ENCODE measurements at regions not wholly inside any gene's neighbourhood (a gene's known extent, or its start where the extent isn't known, plus 50 kb on each side); places are given as distances from the start of the nearest gene placed in this dataset.
"Not testable (repeated sequence)": the region's sequence is repeated elsewhere in the genome, so short reads cannot be mapped to it uniquely, and the experiment has no call there.

DNA sequence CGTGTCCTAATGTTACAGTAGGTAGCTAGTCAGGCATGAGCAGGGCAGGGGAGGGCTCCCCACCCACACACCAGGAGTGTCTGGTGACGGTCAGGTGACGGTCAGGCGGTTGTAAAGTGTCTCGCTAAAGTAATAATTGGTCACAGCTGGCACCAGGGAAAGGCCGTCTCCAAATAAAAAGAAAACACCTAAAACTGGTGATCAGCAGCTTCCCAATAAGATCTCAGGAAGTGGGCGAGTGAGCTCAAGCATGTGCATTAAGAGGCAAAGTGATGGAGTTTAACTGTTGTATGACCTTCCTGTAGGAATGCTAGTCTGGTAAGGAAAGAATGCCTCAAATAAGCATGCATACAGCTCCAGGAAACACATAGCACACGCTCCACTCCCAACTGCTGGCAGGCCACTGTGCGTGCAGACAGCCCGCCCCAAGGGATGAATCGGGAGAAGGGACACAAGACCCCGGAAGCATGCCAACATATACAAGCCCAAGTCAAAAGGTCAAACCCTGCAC lies 177.1 kb downstream of the RNF144A start:
- ATAC-seq (replicated peaks): no peak
- no peaks in the 10 kb centered on the region for H3K9me3 Mint-ChIP-seq
- peaks cover 8 to 9% of the 10 kb centered on the region in 2 donors for H3K4me1 Mint-ChIP-seq (ENCODE audit: low read depth in 2 of 2)
- H3K27ac Mint-ChIP-seq: no peak overlapping the region
- no peaks in the 10 kb centered on the region for H3K27me3 Mint-ChIP-seq
- no peak for DNase-seq
- no peaks in the 10 kb centered on the region for H3K36me3 Mint-ChIP-seq (ENCODE audit: insufficient read depth)
- H3K4me3 Mint-ChIP-seq: no peak overlapping the region

DNA sequence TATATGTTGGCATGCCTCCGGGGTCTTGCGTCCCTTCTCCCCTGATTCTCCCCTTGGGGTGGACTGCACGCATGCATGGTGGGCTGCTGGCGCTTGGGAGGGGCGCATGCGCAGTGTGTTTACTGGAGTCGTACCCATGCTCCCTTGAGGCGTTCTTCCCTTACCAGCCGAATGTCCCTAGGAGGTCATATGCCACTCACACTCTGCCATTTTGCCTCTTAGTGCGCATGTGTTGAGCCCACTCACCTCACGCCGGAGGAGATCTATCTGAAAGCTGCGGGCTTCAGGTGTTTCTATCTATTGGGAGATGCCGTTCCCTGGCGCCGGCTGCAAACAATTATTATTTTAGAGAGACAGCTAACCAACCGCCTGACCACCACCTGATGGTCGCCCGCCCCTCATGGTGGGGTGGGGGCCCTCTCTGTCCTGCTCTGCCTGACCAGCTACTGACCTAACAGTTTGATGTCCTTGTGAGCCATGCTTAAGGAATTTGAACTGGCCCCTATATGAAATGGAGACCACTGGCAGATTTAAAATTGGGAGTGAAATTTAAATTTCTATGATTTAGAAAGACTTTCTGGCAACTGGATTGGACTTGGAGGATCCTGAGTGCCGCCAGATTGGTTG lies 179.6 kb downstream of the RNF144A start:
- Mint-ChIP-seq H3K9me3 (no peaks in the 10 kb centered on the region), H3K4me1 (ENCODE audit: low read depth in 2 of 2) (peaks cover 8 to 9% of the 10 kb centered on the region in 2 donors), H3K36me3 (ENCODE audit: insufficient read depth) (no peaks in the 10 kb centered on the region), H3K4me3 (peak overlapping the region; percentile 65 to 66), H3K27me3 (no peaks in the 10 kb centered on the region), H3K27ac (peak overlapping the region in 1 of 2 donors; percentile 85)
- ATAC-seq (replicated peaks) (no peak), DNase-seq (no peak)

DNA sequence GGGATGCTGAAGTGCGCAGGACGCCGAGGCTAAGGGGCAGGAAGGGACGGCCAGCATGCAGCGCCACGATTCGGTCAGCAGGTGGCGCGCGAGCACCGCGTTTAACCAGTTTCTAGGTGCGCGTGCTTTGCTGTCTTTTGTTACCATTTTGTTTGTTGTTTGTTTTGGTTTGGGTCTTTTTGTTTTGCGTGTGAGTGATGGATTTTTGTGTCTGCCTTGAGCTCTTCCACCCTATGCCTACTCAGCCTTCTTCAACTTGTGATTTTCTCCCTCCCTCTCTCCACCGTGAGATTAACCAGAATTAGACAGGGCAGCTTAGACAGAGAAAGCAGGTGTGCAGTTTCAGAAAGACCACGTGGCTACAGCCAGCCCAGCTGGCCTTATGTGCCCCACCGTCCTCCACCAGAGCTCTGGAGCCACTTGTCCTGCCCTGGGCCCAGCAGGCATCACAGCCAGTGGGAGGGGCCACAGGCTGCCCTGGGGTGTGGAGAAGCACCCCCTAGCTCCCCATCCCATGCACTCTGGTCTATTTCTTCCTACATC lies 180.2 kb downstream of the RNF144A start:
- Mint-ChIP-seq H3K4me3 (peak overlapping the region; percentile 65 to 66), H3K9me3 (no peaks in the 10 kb centered on the region), H3K4me1 (ENCODE audit: low read depth in 2 of 2) (peaks cover 8 to 9% of the 10 kb centered on the region in 2 donors), H3K27ac (peak overlapping the region in 1 of 2 donors; percentile 85), H3K27me3 (no peaks in the 10 kb centered on the region), H3K36me3 (ENCODE audit: insufficient read depth) (no peaks in the 10 kb centered on the region)
- peak; percentile 97 for ATAC-seq (replicated peaks)
- peak; percentile 68 to 76 (median 71) for DNase-seq

DNA sequence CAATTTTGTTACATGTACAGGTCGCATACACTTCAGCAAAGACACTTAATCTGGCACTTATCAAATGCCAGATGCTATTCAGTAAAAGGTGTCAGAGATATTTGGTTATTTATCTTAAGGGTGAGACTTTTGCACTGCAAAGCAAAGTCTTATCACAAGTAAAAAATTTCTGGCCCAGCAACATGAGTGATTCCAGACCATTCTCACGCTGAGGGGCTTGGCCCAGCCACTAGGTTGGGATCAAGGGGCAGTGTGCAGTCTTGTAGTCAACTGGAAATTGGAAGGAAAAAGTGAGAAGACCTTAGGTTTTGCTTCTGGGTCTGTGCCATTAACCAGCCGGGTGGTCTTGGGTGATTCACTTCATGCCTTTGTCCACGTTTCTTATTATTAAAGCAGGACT lies 181.6 kb downstream of the RNF144A start:
- Mint-ChIP-seq H3K27me3 (peaks cover 0 to 6% of the 10 kb centered on the region in 2 donors), H3K4me1 (ENCODE audit: low read depth in 2 of 2) (peaks cover 8 to 9% of the 10 kb centered on the region in 2 donors), H3K4me3 (no peak overlapping the region), H3K36me3 (ENCODE audit: insufficient read depth) (no peaks in the 10 kb centered on the region), H3K27ac (no peak overlapping the region), H3K9me3 (no peaks in the 10 kb centered on the region)
- ATAC-seq (replicated peaks) (no peak), DNase-seq (no peak)

DNA sequence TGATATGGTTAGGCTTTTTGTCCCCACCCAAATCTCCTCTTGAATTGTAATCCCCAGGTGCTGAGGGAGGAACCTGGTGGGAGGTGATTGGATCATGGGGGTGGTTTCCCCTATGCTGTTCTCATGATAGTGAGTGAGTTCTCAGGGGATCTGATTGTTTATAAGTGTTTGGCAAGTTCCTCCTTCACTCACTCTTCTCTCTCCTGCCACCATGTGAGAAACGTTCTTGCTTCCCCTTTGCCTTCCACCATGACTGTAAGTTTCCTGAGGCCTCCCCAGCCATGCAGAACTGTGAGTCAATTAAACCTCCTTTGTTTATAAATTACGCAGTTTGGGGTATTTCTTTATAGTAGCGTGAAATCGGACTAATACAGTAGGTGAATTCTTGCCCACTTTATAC lies 182.5 kb downstream of the RNF144A start:
- not testable (repeated sequence) for DNase-seq; H3K9me3 Mint-ChIP-seq; H3K27ac Mint-ChIP-seq; H3K27me3 Mint-ChIP-seq; H3K36me3 Mint-ChIP-seq (ENCODE audit: insufficient read depth); ATAC-seq (replicated peaks); H3K4me3 Mint-ChIP-seq; H3K4me1 Mint-ChIP-seq (ENCODE audit: low read depth in 2 of 2)

DNA sequence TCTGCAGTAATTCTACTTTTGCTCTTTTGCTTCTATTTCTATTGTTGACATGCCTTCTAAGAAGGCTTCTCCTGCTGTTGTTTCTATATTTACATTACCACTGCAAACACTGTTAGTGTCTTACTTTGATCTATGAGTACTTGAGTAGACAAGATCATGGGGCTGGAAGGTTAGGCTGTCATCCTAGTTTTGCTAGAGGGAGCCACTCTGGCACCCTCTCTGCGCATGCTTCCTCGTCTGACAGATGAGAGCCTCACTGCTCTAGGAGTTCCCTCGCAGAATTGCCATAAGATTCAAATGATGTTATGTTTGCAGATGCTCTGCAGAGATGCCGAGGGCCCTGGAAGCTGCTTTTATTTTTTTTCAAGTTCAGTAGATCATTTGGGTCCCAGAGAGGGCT lies 185.6 kb downstream of the RNF144A start:
- Mint-ChIP-seq H3K4me1 (ENCODE audit: low read depth in 2 of 2) (peaks cover under 1 to 1% of the 10 kb centered on the region in 2 donors), H3K27ac (no peak overlapping the region), H3K9me3 (no peaks in the 10 kb centered on the region), H3K27me3 (peaks cover 0 to 6% of the 10 kb centered on the region in 2 donors), H3K4me3 (no peak overlapping the region), H3K36me3 (ENCODE audit: insufficient read depth) (no peaks in the 10 kb centered on the region)
- DNase-seq (no peak), ATAC-seq (replicated peaks) (no peak)

DNA sequence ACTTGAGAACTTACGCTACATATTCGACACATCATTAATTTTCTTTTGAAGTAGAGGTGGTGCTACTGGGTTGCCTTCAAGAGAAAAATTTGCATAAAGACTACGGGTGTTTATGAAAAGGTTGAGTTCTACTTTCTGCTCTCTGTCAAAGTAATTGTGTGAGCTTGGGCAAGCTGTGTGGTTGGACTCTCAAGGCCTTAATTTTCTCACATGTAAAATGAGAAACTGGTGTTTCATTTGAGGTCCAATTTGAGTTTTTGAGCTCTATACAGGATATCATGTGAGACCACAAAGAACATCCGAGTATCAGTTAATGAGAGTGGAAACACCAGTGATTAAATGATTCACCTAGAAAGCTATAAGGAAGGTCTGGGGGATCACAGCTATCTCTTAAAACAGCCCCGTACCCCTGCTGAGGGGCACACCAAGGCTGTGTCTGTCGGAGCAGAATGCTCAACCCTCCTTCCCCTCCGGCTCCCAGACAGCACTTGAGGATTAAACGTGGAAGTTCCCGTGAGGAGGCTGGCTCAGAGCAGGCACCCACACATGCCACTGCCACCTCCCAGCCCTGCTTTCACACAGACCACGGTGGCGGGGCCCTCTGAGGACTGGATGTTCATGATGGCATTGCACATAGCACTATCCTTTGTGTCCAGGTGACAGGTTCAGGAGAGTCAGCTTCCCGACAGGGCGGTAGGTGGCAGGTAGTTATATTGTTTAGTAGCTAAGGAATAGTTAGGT lies 191.8 kb downstream of the RNF144A start:
- Mint-ChIP-seq H3K27ac (peak overlapping the region in 1 of 2 donors; percentile 61), H3K4me1 (ENCODE audit: low read depth in 2 of 2) (peaks cover 0 to 4% of the 10 kb centered on the region in 2 donors), H3K36me3 (ENCODE audit: insufficient read depth) (no peaks in the 10 kb centered on the region), H3K9me3 (no peaks in the 10 kb centered on the region), H3K4me3 (no peak overlapping the region), H3K27me3 (no peaks in the 10 kb centered on the region)
- ATAC-seq (replicated peaks) (no peak), DNase-seq (no peak)

DNA sequence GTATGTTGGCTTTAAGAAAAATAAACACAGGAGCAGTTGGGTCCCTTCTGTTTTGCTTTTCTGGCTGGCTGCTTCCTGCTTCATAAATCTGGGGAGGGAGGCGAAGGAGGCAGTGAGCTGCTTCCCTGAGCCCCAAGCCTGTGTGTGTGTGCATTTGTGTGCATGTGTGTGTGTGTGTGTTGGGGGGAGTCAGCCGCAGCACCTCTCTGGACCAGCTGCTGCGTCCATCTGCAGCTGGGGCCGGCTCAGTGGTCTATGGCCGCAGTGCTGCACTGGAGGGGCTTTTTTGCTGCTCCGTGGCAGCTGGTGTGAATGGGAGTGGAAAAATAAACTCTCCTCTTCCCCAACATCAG lies 192.3 kb downstream of the RNF144A start:
- Mint-ChIP-seq H3K4me1 (ENCODE audit: low read depth in 2 of 2) (peaks cover 0 to 4% of the 10 kb centered on the region in 2 donors), H3K4me3 (no peak overlapping the region), H3K27ac (no peak overlapping the region), H3K27me3 (peaks cover 0 to under 1% of the 10 kb centered on the region in 2 donors), H3K9me3 (no peaks in the 10 kb centered on the region), H3K36me3 (ENCODE audit: insufficient read depth) (no peaks in the 10 kb centered on the region)
- ATAC-seq (replicated peaks): no peak
- no peak for DNase-seq

DNA sequence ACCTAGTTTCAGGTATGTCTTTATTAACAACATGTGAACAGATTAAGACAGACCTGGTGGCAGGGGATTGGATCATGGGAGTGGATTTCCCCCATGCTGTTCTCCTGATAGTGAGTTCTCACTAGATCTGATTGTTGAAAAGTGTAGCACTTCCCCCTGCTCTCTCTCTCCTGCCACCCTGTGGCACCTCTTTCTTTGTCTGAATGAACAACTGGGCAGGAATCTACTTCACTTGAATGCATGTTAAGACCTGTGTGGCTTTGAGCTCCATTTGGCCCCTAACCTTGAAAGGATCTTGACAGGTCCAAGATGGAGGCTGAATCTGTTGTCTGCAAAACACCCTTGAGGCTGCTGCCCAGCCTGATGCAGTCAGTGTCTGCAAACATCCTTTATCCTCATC lies 194.4 kb downstream of the RNF144A start:
- peaks cover 0 to 4% of the 10 kb centered on the region in 2 donors for H3K4me1 Mint-ChIP-seq (ENCODE audit: low read depth in 2 of 2)
- DNase-seq (no peak), ATAC-seq (replicated peaks) (no peak)
- no peak overlapping the region for H3K4me3 Mint-ChIP-seq
- no peak overlapping the region for H3K27ac Mint-ChIP-seq
- H3K36me3 Mint-ChIP-seq (ENCODE audit: insufficient read depth): peaks cover 2% of the 10 kb centered on the region
- H3K9me3 Mint-ChIP-seq: peaks cover 0 to 1% of the 10 kb centered on the region in 2 donors
- peaks cover 0 to 7% of the 10 kb centered on the region in 2 donors for H3K27me3 Mint-ChIP-seq

DNA sequence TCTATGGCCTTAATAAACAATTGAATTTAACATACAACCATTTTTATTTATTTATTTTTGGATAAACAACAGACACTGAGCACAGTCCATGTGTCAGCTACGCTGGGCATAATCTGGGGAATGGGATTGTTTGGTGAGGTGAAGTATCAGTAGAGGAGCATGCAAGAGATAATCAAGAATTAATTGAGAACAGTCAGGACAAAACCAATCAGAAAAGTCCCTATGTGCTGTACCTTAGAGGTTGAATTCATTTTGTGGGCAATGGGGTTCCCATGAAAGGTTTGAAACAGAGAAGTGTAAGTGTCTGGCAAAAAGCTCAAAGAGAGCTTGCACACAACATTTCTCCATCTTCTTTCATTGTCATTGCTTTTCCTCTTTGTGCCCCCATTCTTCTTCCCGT lies 198.2 kb downstream of the RNF144A start:
- Mint-ChIP-seq H3K27ac (no peak overlapping the region), H3K9me3 (peaks cover 0 to 1% of the 10 kb centered on the region in 2 donors), H3K36me3 (ENCODE audit: insufficient read depth) (peaks cover 4% of the 10 kb centered on the region), H3K27me3 (peaks cover 0 to 7% of the 10 kb centered on the region in 2 donors), H3K4me3 (no peak overlapping the region), H3K4me1 (ENCODE audit: low read depth in 2 of 2) (peaks cover 0 to 4% of the 10 kb centered on the region in 2 donors)
- ATAC-seq (replicated peaks) (no peak), DNase-seq (no peak)

DNA sequence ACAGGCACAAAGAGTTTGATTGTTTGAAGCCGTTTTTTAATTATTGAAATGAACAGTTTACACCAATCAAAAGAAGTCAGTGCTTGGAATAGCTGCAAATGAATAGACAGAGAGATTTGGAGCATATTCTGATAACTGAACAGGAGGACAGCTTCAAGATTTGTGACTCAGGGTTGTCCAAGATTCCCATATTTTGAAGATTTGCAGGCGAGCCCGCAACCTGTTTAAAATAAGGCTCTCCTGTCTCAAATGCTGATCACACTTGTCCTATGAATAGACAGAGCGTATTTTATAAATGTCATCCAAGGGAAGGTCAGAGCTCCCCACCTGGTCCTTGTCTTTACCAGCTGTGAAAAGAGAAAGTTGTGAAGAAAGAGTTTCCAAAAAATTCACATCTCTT lies 198.7 kb downstream of the RNF144A start:
- Mint-ChIP-seq H3K9me3 (peaks cover 0 to 1% of the 10 kb centered on the region in 2 donors), H3K4me3 (no peak overlapping the region), H3K27me3 (peaks cover 0 to 7% of the 10 kb centered on the region in 2 donors), H3K4me1 (ENCODE audit: low read depth in 2 of 2) (peaks cover 0 to 4% of the 10 kb centered on the region in 2 donors), H3K27ac (no peak overlapping the region), H3K36me3 (ENCODE audit: insufficient read depth) (peaks cover 4% of the 10 kb centered on the region)
- ATAC-seq (replicated peaks) (no peak), DNase-seq (no peak)

DNA sequence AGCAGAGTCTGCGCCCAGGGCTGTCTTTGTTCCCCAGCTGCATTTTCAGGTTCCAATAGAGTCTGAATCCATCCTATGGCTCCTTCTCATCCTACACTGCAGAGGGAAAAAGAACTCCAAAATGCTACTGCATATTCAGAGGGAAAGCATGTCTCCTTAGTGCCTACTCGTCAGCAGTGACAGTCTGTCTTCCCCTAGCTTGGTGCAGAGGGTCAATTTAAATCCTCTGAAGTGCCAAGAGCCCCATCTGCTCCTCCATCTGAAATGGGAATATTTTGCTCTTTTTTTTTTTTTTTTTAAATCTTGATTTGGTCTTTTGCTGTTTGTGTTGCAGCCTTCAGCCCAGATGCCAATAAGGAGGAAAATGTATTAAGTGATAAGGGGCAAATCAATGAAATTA lies 199.3 kb downstream of the RNF144A start:
- DNase-seq (no peak), ATAC-seq (replicated peaks) (no peak)
- Mint-ChIP-seq H3K4me1 (ENCODE audit: low read depth in 2 of 2) (peaks cover 0 to 3% of the 10 kb centered on the region in 2 donors), H3K27ac (no peak overlapping the region), H3K9me3 (peaks cover 0 to 1% of the 10 kb centered on the region in 2 donors), H3K27me3 (peaks cover 0 to 7% of the 10 kb centered on the region in 2 donors), H3K4me3 (no peak overlapping the region), H3K36me3 (ENCODE audit: insufficient read depth) (peaks cover 4% of the 10 kb centered on the region)

DNA sequence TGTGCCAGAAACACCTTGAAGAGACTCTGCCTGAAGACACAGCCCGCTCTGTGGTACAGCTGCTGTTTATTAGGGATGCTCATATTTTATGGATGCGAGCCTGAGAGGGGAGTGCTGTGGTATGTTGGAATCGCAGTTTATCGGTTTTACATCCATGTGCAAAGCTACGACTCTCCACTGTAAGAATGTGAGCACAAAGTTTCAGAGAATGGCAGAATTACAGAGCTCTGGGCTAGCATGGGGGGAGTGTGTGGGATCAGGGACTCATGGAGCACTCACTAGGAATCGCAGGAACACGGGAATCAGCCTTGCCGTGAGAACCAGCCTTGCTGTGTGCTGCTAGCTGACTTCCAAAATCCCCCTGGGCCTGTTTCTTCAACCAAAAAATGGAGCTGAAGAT lies 199.9 kb downstream of the RNF144A start:
- H3K27ac Mint-ChIP-seq: no peak overlapping the region
- peaks cover 0 to 1% of the 10 kb centered on the region in 2 donors for H3K9me3 Mint-ChIP-seq
- DNase-seq (no peak), ATAC-seq (replicated peaks) (no peak)
- no peak overlapping the region for H3K4me3 Mint-ChIP-seq
- peaks cover 0 to 7% of the 10 kb centered on the region in 2 donors for H3K27me3 Mint-ChIP-seq
- peaks cover 4% of the 10 kb centered on the region for H3K36me3 Mint-ChIP-seq (ENCODE audit: insufficient read depth)
- H3K4me1 Mint-ChIP-seq (ENCODE audit: low read depth in 2 of 2): no peaks in the 10 kb centered on the region
